HG02759 (cell line): ENCODE measurements at regions not wholly inside any gene's neighbourhood (a gene's known extent, or its start where the extent isn't known, plus 50 kb on each side); places are given as distances from the start of the nearest gene placed in this dataset.
"Not testable (repeated sequence)": the region's sequence is repeated elsewhere in the genome, so short reads cannot be mapped to it uniquely, and the experiment has no call there.

Source experiments
- ATAC-seq: cut with Tn5 transposase; IDR thresholded peaks from one replicate; pipeline ENCODE4 v1.9.1; 2021; ENCODE audit warnings: mild to moderate bottlenecking, moderate library complexity; ENCODE audit not compliant: unreplicated experiment

GRCh38 chr2:47295981-47296635 is 73.0 kb upstream of the EPCAM start:
- ATAC-seq, result no peak

GRCh38 chr2:47295131-47295980 is 73.8 kb upstream of the EPCAM start:
- no peak for ATAC-seq

DNA sequence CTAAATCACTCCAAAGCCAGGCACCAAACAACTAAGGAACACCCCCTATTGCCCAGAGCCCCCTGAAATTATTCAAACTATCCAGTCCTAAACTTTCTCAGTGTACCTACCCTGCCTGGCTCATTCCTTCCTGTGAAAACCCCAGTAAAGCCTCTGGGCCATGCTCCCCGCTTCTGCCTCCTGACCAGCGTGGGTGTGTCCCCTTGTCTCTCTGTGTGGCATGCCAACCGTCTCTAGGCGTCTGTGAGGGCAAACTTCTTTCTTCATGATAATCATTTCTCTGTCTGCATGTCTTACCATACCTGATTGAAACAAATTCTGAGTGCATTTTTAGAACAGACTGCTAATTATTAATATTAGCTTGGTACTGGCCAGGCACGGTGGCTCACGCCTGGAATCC is 75.1 kb upstream of the EPCAM start:
- ATAC-seq, result no peak

DNA sequence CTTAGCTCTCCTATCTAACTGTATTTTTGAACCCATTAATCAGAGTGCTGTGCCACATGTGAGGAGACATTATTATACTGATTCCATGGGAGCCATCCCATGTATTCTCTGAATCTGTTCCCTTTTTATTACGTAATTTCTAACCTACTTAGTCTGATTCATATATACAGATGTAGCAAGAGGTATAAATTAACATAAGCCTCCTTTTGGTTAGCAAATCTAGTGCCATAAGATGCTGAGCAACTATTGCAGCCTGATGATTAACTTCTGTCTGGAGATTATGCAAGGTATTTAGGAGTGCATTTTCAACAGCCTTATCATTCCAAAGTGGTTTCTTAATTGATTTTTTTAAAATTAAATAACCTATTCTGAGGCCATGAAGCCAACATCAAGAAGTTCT is 80.2 kb upstream of the EPCAM start:
- ATAC-seq, result no peak

DNA sequence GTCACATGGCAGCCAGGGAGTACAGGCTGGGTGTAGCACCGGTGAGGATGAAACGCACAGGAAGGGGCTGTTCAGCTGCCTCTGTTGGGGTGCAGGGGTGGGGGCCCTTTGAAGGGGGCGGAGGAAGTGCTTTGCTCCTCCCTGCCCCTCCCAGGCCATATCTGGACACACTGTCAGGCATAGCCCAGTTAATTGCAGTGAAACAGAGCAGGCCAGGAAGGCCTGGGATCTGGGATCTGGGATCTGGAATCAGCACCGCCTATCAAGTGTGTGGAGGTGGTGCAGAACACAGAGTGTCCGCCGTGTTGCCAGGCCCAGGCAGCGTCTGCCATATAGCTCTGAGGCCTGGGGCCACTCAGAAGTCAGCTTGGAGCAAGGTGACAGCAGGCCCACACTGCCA is 85.5 kb upstream of the EPCAM start:
- ATAC-seq, result no peak

DNA sequence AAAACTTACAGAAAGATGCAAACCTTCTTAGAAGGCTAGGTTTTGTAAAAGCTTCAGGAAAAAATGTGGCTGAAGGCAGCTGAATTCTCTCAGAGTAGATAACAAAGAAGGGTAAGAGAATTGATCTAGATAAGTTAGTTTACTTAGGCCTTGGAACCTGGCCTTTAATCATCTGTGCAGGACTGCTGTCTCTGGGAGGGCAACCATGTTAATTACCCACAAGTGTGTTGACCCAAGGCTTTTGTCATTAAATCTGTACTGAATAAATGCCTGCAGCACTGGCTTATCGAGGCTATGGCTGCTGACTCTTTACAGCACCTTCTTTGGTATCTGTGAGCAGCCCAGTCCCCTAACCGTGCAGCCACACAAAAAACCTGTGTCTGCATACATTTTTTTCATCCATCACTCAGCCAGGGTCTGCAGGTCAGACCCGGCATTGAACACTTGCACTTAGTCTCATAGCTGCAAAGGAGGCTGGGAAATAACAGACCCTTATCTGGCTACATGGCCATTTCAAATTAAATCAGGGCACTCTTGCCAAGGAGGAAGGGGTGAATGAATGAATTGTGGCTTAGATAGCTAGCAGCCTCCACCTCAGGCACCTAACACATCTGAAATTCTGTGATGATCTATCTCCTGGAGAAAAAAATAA is 86.4 kb upstream of the EPCAM start:
- no peak for ATAC-seq

- not testable (repeated sequence) for ATAC-seq
Observed at GRCh38 chr2:47279525-47279924, 89.6 kb upstream of the EPCAM start.

DNA sequence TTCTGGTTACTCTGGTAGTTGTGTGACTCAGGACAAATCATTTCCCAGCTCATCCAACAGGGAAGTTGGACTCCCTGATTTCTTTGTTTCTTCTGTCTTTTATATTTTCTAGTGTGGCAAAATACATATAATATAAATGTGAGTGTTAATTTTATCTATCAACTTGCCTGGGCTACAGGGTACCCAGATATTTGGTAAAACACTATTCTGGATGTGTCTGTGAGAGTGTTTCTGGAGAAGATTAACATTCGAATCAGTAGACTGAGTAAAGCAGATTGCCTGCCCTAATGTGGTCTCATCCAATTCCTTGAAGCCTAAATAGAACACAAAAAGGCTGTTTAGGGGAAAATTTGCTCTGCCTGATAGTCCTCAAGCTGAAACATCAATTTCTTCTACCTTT is 91.1 kb upstream of the EPCAM start:
- no peak for ATAC-seq

GRCh38 chr2:47277187-47277586 is 91.9 kb upstream of the EPCAM start:
- ATAC-seq, result no peak

- ATAC-seq, result no peak
Observed at GRCh38 chr2:47276061-47276460, 93.0 kb upstream of the EPCAM start.

DNA sequence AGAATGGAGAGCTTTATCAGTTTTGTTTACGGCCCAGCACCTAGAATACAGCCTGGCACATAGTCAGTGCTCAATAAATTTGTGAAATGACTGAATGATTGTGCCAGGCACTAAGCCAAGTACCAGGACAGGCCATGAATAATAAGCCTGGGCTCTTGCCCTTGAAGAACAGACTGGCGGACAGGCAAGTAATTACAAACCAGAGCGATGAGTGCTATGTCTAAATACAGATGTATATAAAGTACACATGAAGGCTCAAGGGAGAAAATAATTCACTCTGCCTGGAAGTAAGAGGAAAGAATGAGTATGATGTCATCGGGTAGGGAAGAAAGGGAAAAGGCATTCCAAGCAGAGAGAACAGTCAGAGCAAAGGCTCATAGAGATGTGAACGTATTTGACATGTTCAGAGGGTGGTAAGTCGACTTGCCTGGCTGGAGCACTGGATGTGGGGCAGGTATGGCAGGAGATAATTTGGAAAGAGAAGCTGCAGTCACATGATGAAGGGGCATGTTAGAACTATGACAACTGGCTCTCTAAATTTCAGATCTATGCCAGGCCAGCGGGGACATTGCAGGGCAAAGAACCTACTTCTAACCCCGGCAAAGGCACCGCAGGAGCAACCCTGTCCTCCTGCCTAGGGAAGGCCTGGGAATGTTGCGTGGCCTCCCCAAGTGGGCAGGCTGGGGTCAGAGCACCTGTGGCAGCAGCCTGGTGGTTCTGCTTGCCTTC is 94.9 kb upstream of the EPCAM start:
- no peak for ATAC-seq

- ATAC-seq, result no peak
Observed at GRCh38 chr2:47272905-47273758, 96.0 kb upstream of the EPCAM start.

DNA sequence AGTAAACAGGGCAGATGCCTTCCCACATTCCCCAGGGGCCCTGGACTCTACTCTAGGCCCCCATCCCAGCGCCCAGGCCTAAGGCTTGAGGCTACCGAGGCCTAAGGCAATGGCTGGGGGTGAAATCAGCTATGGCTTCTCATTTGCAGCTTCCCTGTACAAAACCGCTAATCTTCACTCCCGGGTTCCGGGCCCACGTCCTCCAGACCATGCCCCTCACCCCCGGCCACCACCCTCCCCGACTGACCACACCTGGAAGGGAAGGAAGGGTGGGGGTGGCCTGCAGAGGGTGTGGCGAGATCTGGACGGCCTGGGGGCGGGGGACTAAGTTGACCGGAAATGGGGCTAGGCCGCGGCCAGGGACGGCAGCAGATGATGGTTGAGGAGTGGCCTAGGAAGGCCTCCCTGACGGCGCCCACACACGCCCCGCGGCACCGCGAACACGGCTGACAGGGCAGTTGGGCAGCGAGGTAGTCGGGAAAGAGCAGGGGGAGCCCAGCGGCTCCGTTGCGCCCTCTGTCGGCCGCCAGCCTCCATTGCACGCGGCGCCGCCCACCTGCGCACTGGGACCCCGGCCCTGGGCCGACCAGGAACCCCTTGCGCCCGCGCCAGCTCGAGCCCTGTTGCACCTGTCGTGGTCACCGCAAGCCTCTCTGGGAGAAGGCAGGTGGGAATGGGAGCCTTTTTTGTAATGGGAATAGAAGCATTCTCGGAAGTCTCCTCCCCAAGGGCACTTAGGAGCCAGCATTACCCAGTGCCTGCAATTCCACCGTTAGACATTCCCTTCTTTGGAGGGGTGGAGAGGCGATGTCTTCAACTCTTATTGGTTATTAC is 95.9 kb upstream of the CALM2 start:
- ATAC-seq, result peak; percentile 76

GRCh38 chr2:47271054-47272000 is 95.0 kb upstream of the CALM2 start:
- ATAC-seq, result no peak

DNA sequence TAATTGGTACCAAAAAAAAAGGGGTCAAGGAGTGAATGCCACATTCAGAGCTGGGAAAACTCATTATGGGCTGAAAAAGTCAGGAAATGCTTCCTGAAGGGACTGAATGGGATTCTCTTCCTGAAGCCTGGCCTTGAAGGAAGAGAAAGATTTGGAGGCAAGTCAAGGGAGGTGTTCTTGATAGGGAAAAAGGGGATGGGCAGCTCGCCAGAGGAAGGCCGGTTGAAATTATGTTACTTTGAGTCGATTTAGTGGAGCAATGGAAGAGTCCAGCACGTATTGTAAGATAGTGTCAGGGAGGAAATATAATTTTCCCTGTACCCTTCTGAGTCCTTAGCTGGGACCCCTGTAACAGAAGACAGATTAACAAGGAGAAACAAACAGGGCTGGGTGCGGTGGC is 94.1 kb upstream of the CALM2 start:
- ATAC-seq, result no peak

- no peak for ATAC-seq
Observed at GRCh38 chr2:47269316-47270232, 93.3 kb upstream of the CALM2 start.

GRCh38 chr2:47267711-47268086 is 91.4 kb upstream of the CALM2 start:
- no peak for ATAC-seq
